Myocyte (in vitro differentiated cells): ENCODE measurements at regions not wholly inside any gene's neighbourhood (a gene's known extent, or its start where the extent isn't known, plus 50 kb on each side); places are given as distances from the start of the nearest gene placed in this dataset.

Source experiments
- DNase-seq: peaks from one replicate; pipeline ENCODE4 v3.0.0-alpha.2; 2012; ENCODE audit warnings: low read depth

- no peak for DNase-seq
Observed at GRCh38 chr12:18207266-18207665, 54.1 kb upstream of the PIK3C2G start.

- no peak for DNase-seq
Observed at GRCh38 chr12:18206198-18206597, 55.1 kb upstream of the PIK3C2G start.

DNA sequence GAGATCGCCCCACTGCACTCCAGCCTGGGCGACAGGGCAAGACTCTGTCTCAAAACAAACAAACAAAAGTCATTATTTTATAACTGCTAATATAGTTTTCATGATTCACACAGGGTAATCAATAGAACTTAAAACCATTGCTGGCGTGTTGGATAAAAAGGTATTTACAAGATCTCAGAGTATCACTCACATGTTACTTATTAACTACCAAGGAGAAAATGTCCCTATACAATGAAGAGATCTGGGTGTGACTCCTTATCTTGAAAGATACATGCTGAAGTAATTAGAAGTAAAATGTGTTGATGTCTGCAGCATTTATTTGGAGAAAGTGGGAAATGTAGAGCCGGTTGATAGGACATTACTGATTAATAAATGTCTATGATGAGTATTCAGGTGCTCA, 57.3 kb upstream of the PIK3C2G start:
- DNase-seq = no peak

DNA sequence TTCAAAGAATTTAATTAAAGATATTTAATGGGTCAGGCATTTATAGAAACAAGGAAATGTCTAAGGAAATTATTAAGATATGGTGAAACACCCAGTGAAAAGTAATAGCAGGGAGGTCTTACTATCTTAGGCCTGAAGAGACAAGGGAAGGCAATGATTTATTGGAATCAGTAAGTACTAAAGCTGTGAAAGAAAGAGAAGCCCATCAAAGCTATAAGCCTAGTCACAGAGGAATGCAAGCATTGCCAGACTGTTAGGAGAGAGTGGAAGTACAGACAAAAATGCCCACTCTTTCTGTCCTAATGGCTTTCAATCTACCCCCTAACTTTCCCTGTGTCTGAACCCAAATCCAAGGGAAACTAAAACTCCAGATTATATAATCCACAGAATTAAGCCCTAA, 69.2 kb upstream of the PIK3C2G start:
- DNase-seq = no peak

DNA sequence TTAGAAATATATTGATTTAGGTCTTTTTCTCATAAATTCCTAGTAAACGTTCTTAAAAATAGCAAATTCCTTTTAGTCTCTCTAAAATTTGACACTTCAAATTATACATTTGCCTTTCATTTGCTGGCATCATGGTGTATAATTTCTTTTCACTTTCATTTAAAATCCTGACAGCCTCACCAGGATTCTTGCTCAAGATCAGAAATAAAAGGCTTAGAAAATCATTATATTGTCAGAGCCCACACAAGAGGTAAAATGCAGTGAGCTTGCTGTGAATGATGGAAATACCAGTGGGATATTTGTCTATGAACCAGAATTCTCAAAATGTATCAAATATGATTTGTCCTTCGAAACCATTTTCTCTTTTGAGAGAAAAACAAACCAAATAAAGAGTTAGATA, 78.2 kb upstream of the PIK3C2G start:
- DNase-seq = no peak

- DNase-seq = no peak
Observed at GRCh38 chr12:18171571-18171970, 81.6 kb upstream of the RERGL start.

DNA sequence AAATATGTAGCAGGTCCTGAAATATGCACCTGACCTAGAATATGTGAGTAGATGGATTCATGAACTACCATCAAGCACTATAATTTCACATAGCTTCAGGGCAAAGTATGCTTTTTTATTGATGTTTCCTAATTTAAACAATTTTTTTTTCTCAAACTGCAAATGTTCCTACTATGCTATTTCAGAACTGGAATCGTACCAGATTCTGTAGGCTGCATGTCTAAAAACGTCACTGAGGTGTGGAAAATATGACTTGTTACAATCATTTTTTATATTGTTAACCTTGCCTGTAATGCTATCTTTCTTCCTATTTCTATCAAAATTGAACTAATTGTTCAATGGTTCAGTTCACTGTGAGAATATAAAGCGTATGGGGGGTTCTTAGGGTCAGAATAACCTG, 78.0 kb upstream of the RERGL start:
- DNase-seq = no peak

- DNase-seq = no peak
Observed at GRCh38 chr12:18165889-18166288, 75.9 kb upstream of the RERGL start.

- peak; percentile 41 for DNase-seq
Observed at GRCh38 chr12:18165422-18165871, 75.5 kb upstream of the RERGL start.

DNA sequence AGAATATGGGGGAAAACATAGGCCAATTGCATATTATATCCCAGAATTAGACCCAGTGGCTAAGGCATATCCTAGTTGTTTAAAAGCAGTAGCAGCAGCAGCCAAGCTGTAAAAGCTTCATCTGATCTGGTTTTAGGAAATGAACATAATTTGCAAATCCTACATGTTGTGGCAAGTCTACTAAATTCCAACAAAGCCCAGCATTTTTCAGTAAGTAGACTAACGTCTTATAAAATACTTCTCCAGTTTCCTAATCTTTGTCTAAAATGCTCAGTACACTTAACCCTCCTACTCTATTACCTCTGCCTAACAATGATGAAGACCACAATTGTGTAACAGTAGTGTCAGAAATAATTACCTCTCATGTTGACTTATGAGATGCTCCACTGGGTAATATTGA, 70.9 kb upstream of the RERGL start:
- DNase-seq = no peak

DNA sequence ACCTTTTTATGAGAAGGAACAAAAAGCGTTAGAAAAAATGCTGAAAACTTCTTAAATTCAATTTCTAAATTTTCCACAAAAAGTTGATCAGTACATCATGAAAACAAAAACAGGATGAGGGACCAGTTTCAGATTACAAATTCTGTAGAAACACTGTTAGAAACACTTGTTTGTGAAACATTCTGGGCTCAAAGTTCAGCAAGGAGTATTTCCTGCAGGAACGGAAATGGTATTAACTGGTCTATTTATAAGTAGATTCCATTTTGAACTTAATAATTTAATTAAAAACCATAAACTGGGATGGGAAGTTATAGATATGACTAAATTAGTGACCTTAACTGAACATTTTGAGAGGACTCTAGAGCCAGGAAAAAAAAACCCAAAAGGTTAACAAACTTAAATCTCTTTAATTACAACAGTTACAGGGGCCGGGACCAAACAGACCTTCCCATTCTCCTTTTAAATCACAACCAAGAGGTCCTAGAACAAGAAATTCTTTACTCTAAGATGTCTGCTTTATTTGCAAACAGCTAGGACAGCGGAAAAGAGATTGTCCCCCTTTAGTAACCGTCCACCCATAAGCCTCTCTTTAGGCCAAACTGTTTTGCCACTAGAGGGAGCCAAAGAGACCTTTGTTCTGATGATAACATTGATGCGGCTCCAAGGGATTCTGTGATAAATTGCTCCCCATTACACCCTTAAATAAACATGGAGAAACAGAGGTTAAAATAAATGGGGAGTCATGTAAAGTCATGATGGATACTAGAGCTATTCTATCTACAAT, 69.0 kb upstream of the RERGL start:
- peak; percentile 69 for DNase-seq

DNA sequence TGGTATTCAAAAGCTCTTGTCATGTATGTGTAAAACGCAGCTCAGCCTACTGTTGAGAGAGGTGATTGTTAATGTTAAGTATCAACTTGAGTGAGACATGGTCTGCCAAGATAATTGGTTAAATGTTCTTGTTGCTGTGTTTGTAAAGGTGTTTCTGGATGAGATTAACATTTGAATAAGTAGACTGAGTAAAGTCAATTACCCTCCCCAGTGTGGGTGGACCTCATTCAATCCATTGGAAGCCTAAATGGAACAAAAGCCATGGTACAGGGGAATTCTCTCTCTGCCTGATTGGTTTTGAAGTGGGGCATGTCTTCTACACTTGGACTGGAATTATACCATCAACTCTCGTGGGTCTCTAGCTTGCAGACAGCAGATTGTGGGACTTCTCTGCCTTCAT, 63.8 kb upstream of the RERGL start:
- no peak for DNase-seq

GRCh38 chr12:18151036-18151435, 61.0 kb upstream of the RERGL start:
- DNase-seq = no peak

GRCh38 chr12:18148961-18149360, 59.0 kb upstream of the RERGL start:
- DNase-seq = no peak

DNA sequence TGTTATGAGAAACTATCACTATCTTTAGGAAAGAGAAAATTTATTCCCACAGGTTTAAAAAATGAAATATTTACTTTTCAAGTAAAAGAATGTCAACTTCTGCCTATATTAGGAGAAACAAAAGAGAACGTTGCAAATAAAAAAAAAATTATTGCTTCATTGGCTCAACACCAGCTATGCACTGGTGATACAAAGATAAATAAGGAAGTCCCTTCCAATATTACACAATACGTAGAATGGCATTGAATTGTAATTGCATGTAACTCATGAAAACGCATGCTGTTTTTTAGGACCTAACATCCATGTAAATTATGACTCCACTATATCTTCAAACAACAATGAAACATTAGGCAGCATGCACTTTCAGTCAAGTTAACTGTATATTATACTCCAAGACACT, 56.4 kb upstream of the RERGL start:
- no peak for DNase-seq

DNA sequence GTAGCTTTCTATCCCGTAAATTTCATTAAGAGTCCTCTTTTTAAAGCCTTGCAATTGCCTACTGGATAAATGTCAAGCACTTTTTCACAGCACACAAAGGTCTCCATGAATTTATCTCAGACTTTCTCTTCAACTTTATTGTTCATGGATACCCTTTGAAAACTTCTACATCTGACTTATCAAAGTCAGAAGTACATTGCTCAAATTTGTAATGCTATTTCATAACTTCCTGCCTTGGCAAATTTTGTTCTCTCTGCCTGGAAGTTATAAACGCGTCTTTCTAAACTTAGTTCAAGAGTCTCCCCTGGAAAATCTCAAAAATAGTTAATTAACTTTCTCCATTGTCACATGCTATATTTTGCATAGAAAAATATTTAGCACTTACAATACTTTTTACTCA, 55.9 kb upstream of the RERGL start:
- no peak for DNase-seq

DNA sequence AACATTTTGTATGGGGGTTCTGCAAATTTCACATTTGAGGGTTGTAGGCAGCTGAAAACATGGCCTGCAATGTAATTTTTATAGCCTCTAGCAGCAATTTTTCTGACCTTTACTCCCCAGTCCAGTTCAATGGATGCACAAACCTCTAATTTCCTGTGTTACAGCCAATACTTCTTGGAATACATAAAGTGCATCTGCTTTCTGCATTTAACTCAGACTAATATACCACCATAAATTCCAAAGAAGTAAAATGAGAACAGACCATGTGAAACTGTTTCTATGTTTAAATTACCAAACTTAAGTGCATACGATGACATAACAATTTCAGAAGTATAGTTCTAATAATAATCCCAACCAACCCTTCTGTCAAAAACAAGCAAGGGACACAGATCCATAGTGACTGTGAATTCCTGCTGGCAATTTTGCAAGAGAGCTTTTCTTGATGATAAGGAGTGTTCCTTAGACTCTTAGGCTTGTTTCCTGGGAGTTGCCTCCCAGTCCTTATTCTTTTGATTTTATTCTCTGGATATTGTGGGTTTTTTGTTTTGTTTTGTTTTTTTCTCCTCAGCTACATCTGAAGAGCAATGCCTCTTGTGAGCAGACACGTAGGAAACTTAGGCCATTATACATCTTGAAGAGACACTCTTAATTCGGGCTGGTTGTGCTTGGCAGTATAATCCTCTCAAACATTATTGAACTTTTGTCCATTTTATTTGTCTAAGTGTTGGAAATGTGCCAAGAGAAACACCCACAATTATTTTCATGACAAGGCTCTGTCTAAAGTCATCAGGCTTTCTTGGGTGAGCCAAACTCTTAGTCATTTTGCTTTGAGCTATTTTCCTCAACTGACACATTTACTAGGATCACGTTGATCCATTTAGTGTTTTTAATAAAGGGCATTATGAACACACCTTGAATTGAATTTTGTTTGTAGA, 51.3 kb upstream of the RERGL start:
- DNase-seq = peak; percentile 18

DNA sequence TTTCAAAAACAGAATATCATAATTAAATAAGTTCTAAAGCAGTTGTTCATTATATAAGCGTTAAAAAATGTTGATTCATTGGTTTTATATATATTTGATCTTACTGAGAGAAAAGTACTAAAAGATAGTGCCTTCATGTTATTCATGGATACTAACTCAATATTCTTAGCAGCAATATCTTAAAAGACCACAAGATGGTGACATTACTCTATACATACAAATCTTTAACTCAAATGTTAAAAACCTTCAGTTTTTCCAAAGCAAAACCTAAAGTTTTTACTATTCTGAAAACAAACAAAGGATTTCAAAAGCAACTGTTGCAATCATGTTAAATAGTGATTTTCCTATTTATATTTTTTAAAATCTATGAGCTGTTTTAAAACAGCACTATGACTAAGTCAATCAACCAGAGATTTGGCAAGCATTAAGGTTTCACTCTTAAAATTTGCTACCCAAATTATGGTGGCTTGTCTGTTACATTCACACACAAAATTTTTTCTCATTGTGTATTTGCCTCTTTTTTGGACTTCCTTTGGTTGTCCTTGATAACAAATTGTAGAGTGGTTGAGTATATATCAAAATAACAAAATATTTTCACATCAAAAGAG, 50.1 kb upstream of the RERGL start:
- DNase-seq = peak; percentile 39
